HCT116 (cell line): ENCODE measurements at regions not wholly inside any gene's neighbourhood (a gene's known extent, or its start where the extent isn't known, plus 50 kb on each side); places are given as distances from the start of the nearest gene placed in this dataset.

Experiments
- EZH2 ChIP-seq: fragments of 200-600 bp; sonication (generic); IDR thresholded peaks from 2 replicates; pipeline ENCODE4 v1.6.1; 2017; ENCODE audit warnings: antibody characterized with exemption, mixed run types
- POLR2AphosphoS5 ChIP-seq: IDR thresholded peaks from 2 replicates; pipeline ENCODE4 v1.6.1; 2011; ENCODE audit warnings: mild to moderate bottlenecking, low read depth, low read length, moderate library complexity

DNA sequence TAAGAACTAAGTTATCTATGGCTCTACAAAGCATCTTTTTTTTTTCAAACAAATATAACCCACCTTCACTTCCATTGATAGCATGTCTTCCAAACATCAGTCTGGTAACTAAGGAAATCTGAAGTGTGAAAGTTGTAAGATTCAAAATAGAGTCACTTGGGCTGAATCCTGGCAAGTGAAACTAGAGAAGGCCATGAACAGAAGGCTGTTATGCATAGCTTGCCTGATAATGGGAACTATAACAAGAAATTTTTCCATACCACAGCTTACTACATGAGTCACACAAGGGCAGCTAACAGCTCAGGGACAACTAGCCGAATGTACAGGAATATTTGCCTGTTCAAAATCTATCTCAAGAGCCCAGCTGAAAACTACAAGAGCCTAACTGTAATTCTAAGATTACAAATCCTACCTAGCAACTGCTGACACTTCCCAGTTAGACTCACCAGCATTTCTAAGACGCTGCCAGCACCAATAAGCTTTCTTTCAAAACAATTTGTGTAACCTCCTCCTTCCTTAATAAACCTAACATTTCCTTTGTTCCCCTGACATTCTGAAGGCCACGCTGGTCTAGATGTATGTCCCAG lies 1066.5 kb downstream of the PLOD2 start:
- TF ChIP-seq POLR2AphosphoS5 = no peak
- TF ChIP-seq EZH2 = no peak
